ENCODE measurements at regions not wholly inside any gene's neighbourhood (a gene's known extent, or its start where the extent isn't known, plus 50 kb on each side); places are given as distances from the start of the nearest gene placed in this dataset.
"Not testable (repeated sequence)": the region's sequence is repeated elsewhere in the genome, so short reads cannot be mapped to it uniquely, and the experiment has no call there.

DNA sequence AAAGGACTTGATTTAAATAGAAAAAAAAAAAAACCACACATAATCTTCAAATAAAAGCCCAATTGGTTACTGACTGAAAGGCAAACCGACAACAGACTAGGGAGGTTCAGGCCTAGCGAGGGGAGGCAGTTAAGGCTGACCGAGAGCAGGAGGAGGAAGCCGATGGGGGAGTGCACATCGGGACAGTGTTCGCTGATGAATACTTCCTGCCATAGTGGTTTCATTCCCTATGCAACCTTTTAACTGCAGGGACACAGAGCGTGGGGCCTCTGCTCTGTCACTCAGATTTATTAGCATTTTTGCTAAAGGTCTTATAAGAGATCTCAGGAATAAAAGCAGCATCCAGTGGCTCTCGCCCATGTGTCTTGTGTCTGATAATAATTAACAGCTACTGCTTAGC, 343.2 kb upstream of the CHRNA7 start:
- not testable (repeated sequence) for TF ChIP-seq EZH2 (IDR thresholded peaks at IDR 0.05; ENCODE audit: insufficient read depth, poor library complexity, severe bottlenecking); EZH2phosphoT487 (IDR thresholded peaks at IDR 0.05; ENCODE audit: insufficient read depth, low read depth)

All from GM23248 (cell line).